Neural progenitor cell (in vitro differentiated cells): ENCODE measurements at regions not wholly inside any gene's neighbourhood (a gene's known extent, or its start where the extent isn't known, plus 50 kb on each side); places are given as distances from the start of the nearest gene placed in this dataset.
A peak's percentile ranks its signal among the peaks of the same experiment; 100 is the strongest.

Experiments used
- DNase-seq: peaks from one replicate; pipeline ENCODE4 v3.0.0-alpha.2; 2016; ENCODE audit warnings: low spot score
- H2AFZ ChIP-seq: fragments of 200-600 bp; sonication (generic); replicated peaks from 2 replicates; pipeline ENCODE4 v1.6.1; 2016; ENCODE audit warnings: antibody characterized with exemption
- H3F3A ChIP-seq: fragments of 200-600 bp; sonication (generic); 2 replicates; pipeline ENCODE4 v1.6.1; 2016; ENCODE audit warnings: antibody characterized with exemption, low read depth
- H3K27ac ChIP-seq: fragments of 200-600 bp; sonication (generic); 2 replicates; pipeline ENCODE4 v1.5.1; 2016; ENCODE audit warnings: mild to moderate bottlenecking
- H3K27me3 ChIP-seq: fragments of 200-600 bp; sonication (generic); 2 replicates; pipeline ENCODE4 v1.6.1; 2016; ENCODE audit warnings: mild to moderate bottlenecking, moderate library complexity
- H3K36me3 ChIP-seq: fragments of 200-600 bp; sonication (generic); 2 replicates; pipeline ENCODE4 v1.5.1; 2016
- H3K4me1 ChIP-seq: fragments of 200-600 bp; sonication (generic); 2 replicates; pipeline ENCODE4 v1.6.1; 2016; ENCODE audit warnings: mixed run types
- H3K4me2 ChIP-seq: fragments of 200-600 bp; sonication (generic); 2 replicates; pipeline ENCODE4 v1.6.1; 2016
- H3K4me3 ChIP-seq: fragments of 200-600 bp; sonication (generic); 2 replicates; pipeline ENCODE4 v1.5.1; 2016
- H3K79me2 ChIP-seq: fragments of 200-600 bp; sonication (generic); 2 replicates; pipeline ENCODE4 v1.6.1; 2016; ENCODE audit warnings: low read depth
- H3K9ac ChIP-seq: fragments of 200-600 bp; sonication (generic); 2 replicates; pipeline ENCODE4 v1.6.1; 2016
- H3K9me3 ChIP-seq: fragments of 200-600 bp; sonication (generic); 2 replicates; pipeline ENCODE4 v1.5.1; 2016; ENCODE audit warnings: low read depth
- H4K20me1 ChIP-seq: fragments of 200-600 bp; sonication (generic); 2 replicates; pipeline ENCODE4 v1.6.1; 2016; ENCODE audit warnings: low read depth
- H3K27ac Mint-ChIP-seq: 3 replicates; pipeline ENCODE4 v1.8.0; 2021; ENCODE audit warnings: mixed read lengths
- H3K27me3 Mint-ChIP-seq: 2 replicates; pipeline ENCODE4 v1.8.0; 2022; ENCODE audit warnings: low read depth, mild to moderate bottlenecking, inconsistent platforms, moderate library complexity, mixed read lengths; ENCODE audit not compliant: insufficient read depth
- H3K36me3 Mint-ChIP-seq: 3 replicates; pipeline ENCODE4 v1.8.0; 2021; ENCODE audit warnings: mixed read lengths
- H3K4me1 Mint-ChIP-seq: 3 replicates; pipeline ENCODE4 v1.8.0; 2021; ENCODE audit warnings: mixed read lengths
- H3K4me3 Mint-ChIP-seq: 3 replicates; pipeline ENCODE4 v1.8.0; 2021; ENCODE audit warnings: mild to moderate bottlenecking, moderate library complexity, mixed read lengths
- H3K9me3 Mint-ChIP-seq: 3 replicates; pipeline ENCODE4 v1.8.0; 2020; ENCODE audit warnings: mixed read lengths
- CTCF ChIP-seq: fragments of 200-600 bp; sonication (generic); IDR thresholded peaks from 2 replicates; pipeline ENCODE4 v1.5.1; 2017; ENCODE audit warnings: antibody characterized with exemption, mild to moderate bottlenecking
- EZH2 ChIP-seq: fragments of 200-600 bp; sonication (generic); IDR thresholded peaks from 2 replicates; pipeline ENCODE4 v1.6.1; 2017; ENCODE audit warnings: antibody characterized with exemption, mild to moderate bottlenecking, moderate library complexity
- EZH2phosphoT487 ChIP-seq: fragments of 200-600 bp; sonication (generic); IDR thresholded peaks from 2 replicates; pipeline ENCODE4 v1.6.1; 2017; ENCODE audit warnings: antibody characterized with exemption

GRCh38 chr14:39781466-39781865 is 349.2 kb upstream of the FBXO33 start:
- Mint-ChIP-seq H3K36me3 (peaks cover 3% of the 10 kb centered on the region), H3K9me3 (peaks cover 19% of the 10 kb centered on the region), H3K27me3 (no peaks in the 10 kb centered on the region), H3K27ac (peak overlapping the region; percentile 64), H3K4me3 (no peak overlapping the region), H3K4me1 (peaks cover 10% of the 10 kb centered on the region)
- Histone ChIP-seq H2AFZ (peak overlapping the region; percentile 21), H3K27ac (no peak overlapping the region), H3F3A (no peaks in the 10 kb centered on the region), H3K9me3 (no peaks in the 10 kb centered on the region), H4K20me1 (no peaks in the 10 kb centered on the region), H3K79me2 (no peaks in the 10 kb centered on the region), H3K36me3 (no peaks in the 10 kb centered on the region), H3K9ac (no peak overlapping the region), H3K27me3 (no peaks in the 10 kb centered on the region), H3K4me2 (no peak overlapping the region), H3K4me1 (peaks cover 10% of the 10 kb centered on the region), H3K4me3 (no peak overlapping the region)
- TF ChIP-seq EZH2 (no peak), EZH2phosphoT487 (no peak), CTCF (no peak)
- no peak for DNase-seq

GRCh38 chr14:39773387-39774126 is 341.3 kb upstream of the FBXO33 start:
- no peak overlapping the region for H3K4me2 ChIP-seq
- no peaks in the 10 kb centered on the region for H3K4me1 ChIP-seq
- no peak overlapping the region for H2AFZ ChIP-seq
- H3K9ac ChIP-seq = no peak overlapping the region
- Mint-ChIP-seq H3K36me3 (no peaks in the 10 kb centered on the region), H3K4me3 (no peak overlapping the region), H3K27me3 (no peaks in the 10 kb centered on the region), H3K9me3 (peaks cover 13% of the 10 kb centered on the region), H3K4me1 (no peaks in the 10 kb centered on the region), H3K27ac (no peak overlapping the region)
- DNase-seq = no peak
- H3K9me3 ChIP-seq = no peaks in the 10 kb centered on the region
- no peaks in the 10 kb centered on the region for H4K20me1 ChIP-seq
- no peak overlapping the region for H3K4me3 ChIP-seq
- H3F3A ChIP-seq = no peaks in the 10 kb centered on the region
- no peaks in the 10 kb centered on the region for H3K27me3 ChIP-seq
- no peak for TF ChIP-seq EZH2
- TF ChIP-seq CTCF = no peak
- TF ChIP-seq EZH2phosphoT487 = no peak
- no peak overlapping the region for H3K27ac ChIP-seq
- H3K79me2 ChIP-seq = no peaks in the 10 kb centered on the region
- no peaks in the 10 kb centered on the region for H3K36me3 ChIP-seq

GRCh38 chr14:39772627-39773026 is 340.4 kb upstream of the FBXO33 start:
- no peak for TF ChIP-seq EZH2phosphoT487
- TF ChIP-seq CTCF = no peak
- TF ChIP-seq EZH2 = no peak
- no peaks in the 10 kb centered on the region for H3K79me2 ChIP-seq
- H2AFZ ChIP-seq = no peak overlapping the region
- no peak overlapping the region for H3K9ac ChIP-seq
- no peak for DNase-seq
- Mint-ChIP-seq H3K36me3 (no peaks in the 10 kb centered on the region), H3K4me3 (no peak overlapping the region), H3K27me3 (no peaks in the 10 kb centered on the region), H3K4me1 (no peaks in the 10 kb centered on the region), H3K27ac (no peak overlapping the region), H3K9me3 (peaks cover 8% of the 10 kb centered on the region)
- H3K9me3 ChIP-seq = no peaks in the 10 kb centered on the region
- no peaks in the 10 kb centered on the region for H3K36me3 ChIP-seq
- no peaks in the 10 kb centered on the region for H4K20me1 ChIP-seq
- H3F3A ChIP-seq = no peaks in the 10 kb centered on the region
- no peak overlapping the region for H3K4me2 ChIP-seq
- H3K27ac ChIP-seq = no peak overlapping the region
- no peaks in the 10 kb centered on the region for H3K4me1 ChIP-seq
- no peak overlapping the region for H3K4me3 ChIP-seq
- no peaks in the 10 kb centered on the region for H3K27me3 ChIP-seq
